BLaER1 treated with 17β-estradiol and CSF1 and Interleukin-3, amounts not matched to agents 10 nM and 100 nM (cell line): ENCODE measurements at regions not wholly inside any gene's neighbourhood (a gene's known extent, or its start where the extent isn't known, plus 50 kb on each side); places are given as distances from the start of the nearest gene placed in this dataset.

Experiments used
- H3K27ac ChIP-seq, 11 experiments: shearing (Covaris generic); formaldehyde crosslinking; 2 replicates each; pipeline ENCODE4 v1.8.1; 2022
- H3K27me3 ChIP-seq, 11 experiments: shearing (Covaris generic); formaldehyde crosslinking; 2 replicates each; pipeline ENCODE4 v1.8.1; 2022
- H3K36me3 ChIP-seq, 11 experiments: shearing (Covaris generic); formaldehyde crosslinking; 2 replicates each; pipeline ENCODE4 v1.8.1; 2022
- H3K4me1 ChIP-seq, 10 experiments: shearing (Covaris generic); formaldehyde crosslinking; 2 replicates each; pipeline ENCODE4 v1.8.1; 2022
- H3K4me2 ChIP-seq, 11 experiments: shearing (Covaris generic); formaldehyde crosslinking; 2 replicates each; pipeline ENCODE4 v1.8.1; 2022
- H3K4me3 ChIP-seq, 10 experiments: shearing (Covaris generic); formaldehyde crosslinking; 2 replicates each; pipeline ENCODE4 v1.8.1; 2022
- H3K9ac ChIP-seq, 11 experiments: shearing (Covaris generic); formaldehyde crosslinking; 2 replicates each; pipeline ENCODE4 v1.8.1; 2022
- H3K9me3 ChIP-seq, 11 experiments: shearing (Covaris generic); formaldehyde crosslinking; replicated peaks in 1 of 11; 2 replicates each; pipeline ENCODE4 v1.8.1; 2022
- H4K20me1 ChIP-seq, 11 experiments: shearing (Covaris generic); formaldehyde crosslinking; 2 replicates each; pipeline ENCODE4 v1.8.1; 2022
- Cebpa-rat ChIP-seq, 11 experiments: shearing (Covaris generic); IDR thresholded peaks; 2 replicates each; pipeline ENCODE4 v1.8.1; 2022

DNA sequence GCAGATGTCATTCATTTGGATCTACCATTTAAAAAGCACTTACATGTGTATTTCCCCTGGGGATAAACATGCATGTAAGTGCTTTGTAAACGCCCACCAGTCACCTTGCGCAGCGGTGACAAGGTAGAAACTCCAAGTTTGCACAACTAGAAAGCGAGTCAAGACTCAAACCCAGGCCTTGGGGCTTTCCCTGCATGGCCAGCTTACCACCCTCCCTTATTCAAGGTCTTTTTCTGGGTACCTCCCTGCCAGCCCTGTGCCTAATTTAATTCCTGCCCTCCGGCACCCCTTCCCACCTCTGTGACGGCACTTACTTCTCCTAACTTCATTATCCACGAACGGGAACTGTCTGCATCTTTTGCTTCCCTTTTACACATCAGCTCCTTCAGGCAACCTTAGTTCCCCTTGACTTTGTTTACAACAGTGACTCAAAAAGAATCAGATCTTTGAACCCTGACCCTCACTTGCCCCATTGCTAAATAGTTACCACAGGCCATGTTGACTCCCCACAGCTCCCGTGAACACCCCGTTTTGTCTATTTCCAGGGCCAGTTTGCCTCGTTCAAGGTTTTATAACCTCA, 138.3 kb upstream of the ETS2 start:
- no peaks in the 10 kb centered on the region for H3K9me3 ChIP-seq
- H3K27ac ChIP-seq, result no peak overlapping the region
- no peaks in the 10 kb centered on the region for H3K36me3 ChIP-seq
- no peaks in the 10 kb centered on the region for H4K20me1 ChIP-seq
- H3K4me1 ChIP-seq, result no peaks in the 10 kb centered on the region
- no peak overlapping the region for H3K9ac ChIP-seq
- TF ChIP-seq Cebpa-rat (IDR thresholded peaks at IDR 0.05), result no peak
- no peak overlapping the region for H3K4me3 ChIP-seq
- H3K27me3 ChIP-seq, result peaks cover 10 to 84% (median 21%) of the 10 kb centered on the region in 11 experiments
- H3K4me2 ChIP-seq, result no peak overlapping the region; a peak in 1 of 22 replicates

DNA sequence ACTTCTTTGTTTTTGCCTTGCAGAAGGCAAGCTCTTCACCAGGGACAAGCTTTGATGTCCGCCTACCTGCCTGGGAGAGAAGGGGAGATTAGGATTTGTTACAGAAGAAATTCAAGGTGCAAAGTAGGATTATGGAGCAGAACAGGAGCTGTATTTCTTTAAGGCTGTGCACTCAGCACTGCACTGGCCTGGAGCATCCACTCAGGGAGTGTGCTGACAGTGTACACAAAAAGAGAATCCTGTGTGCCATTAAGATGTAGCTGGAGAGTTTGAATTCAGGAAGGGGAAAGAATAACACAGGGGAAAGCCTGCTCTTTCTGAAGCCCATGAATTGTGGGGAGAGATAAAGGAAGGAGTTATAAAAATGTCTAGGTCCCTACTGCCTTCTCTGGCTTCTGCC, 137.7 kb upstream of the ETS2 start:
- Histone ChIP-seq H3K27ac (no peak overlapping the region), H3K27me3 (peaks cover 3 to 84% (median 14%) of the 10 kb centered on the region in 11 experiments; a peak in 21 of 22 replicates), H4K20me1 (no peaks in the 10 kb centered on the region), H3K4me2 (no peak overlapping the region), H3K4me3 (no peak overlapping the region), H3K9me3 (no peaks in the 10 kb centered on the region), H3K4me1 (no peaks in the 10 kb centered on the region), H3K9ac (no peak overlapping the region), H3K36me3 (no peaks in the 10 kb centered on the region)
- TF ChIP-seq Cebpa-rat (IDR thresholded peaks at IDR 0.05), result no peak

DNA sequence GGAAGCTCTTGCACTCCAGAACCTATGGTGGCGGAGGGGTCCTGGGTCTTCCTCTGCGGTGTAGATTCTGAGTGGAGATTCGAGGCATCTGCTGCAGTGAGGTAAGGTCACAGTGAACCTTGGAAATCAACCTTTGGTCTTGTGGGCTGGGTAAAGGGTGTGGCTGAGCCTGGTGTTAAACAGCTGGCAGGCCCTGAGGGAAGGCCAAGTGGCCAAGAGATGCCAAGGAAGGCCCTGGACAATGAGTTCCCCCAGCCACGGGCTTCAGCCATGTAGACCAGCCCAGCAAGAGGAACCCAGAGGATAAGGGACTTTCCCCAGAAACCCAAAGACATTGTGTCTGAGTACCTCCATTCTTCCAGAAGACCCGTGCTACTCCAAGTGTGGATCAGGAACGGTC, 137.2 kb upstream of the ETS2 start:
- H4K20me1 ChIP-seq, result no peaks in the 10 kb centered on the region
- H3K9ac ChIP-seq, result no peak overlapping the region
- peaks cover 0 to 84% (median 9%) of the 10 kb centered on the region in 11 experiments; a peak in 11 of 22 replicates for H3K27me3 ChIP-seq
- no peaks in the 10 kb centered on the region for H3K36me3 ChIP-seq
- no peaks in the 10 kb centered on the region for H3K4me1 ChIP-seq
- H3K4me2 ChIP-seq, result no peak overlapping the region
- no peak overlapping the region for H3K4me3 ChIP-seq
- TF ChIP-seq Cebpa-rat (IDR thresholded peaks at IDR 0.05), result no peak
- no peak overlapping the region for H3K27ac ChIP-seq
- H3K9me3 ChIP-seq, result no peaks in the 10 kb centered on the region

DNA sequence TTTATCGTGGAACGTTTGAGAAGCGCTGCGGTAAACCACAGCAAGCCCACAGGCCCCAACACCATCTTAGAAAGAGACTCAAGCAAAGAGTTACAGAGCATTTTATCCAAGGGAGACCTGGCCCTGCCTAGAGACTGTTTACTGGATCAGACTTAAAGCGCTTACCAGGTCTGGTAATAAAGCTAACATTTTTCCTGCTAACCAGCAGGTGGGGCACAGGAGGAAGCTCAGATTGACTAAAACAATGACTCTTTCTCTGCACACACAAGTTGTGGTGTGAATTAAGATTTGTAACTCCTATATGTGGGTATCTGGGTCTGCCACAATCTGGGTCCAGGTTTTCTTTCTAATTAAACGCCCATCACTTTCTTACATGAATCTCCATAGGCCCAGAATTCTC, 136.5 kb upstream of the ETS2 start:
- Histone ChIP-seq H3K4me1 (no peaks in the 10 kb centered on the region), H3K9ac (no peak overlapping the region), H3K27ac (no peak overlapping the region), H3K9me3 (no peaks in the 10 kb centered on the region), H3K4me2 (no peak overlapping the region), H3K27me3 (peaks cover 0 to 84% (median 4%) of the 10 kb centered on the region in 11 experiments; a peak in 11 of 22 replicates), H4K20me1 (no peaks in the 10 kb centered on the region), H3K36me3 (no peaks in the 10 kb centered on the region), H3K4me3 (no peak overlapping the region)
- no peak for TF ChIP-seq Cebpa-rat (IDR thresholded peaks at IDR 0.05)

DNA sequence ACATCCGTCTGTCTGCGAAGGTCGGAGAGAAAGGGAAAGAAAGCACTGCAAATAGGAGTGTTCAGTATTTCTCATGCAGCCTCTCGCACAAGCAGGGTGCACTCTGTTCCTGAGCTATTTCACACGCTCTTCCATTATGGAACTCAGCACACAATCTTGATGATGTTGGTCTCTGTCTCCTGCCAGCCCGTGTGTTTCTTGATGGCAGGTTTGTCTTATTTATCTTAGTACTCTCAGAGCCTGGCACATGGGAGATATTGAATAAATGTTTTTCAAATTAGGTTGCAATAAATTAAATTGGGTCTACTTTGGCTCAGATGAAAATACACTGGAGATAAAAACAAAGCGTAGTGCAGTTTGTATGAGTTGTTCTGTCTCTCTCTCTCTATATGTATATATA, 134.9 kb upstream of the ETS2 start:
- no peaks in the 10 kb centered on the region for H3K9me3 ChIP-seq
- H3K27me3 ChIP-seq, result peaks cover 0 to 85% (median 0%) of the 10 kb centered on the region in 11 experiments; a peak in 4 of 22 replicates
- no peaks in the 10 kb centered on the region for H4K20me1 ChIP-seq
- H3K4me2 ChIP-seq, result no peak overlapping the region
- no peak overlapping the region for H3K4me3 ChIP-seq
- no peak for TF ChIP-seq Cebpa-rat (IDR thresholded peaks at IDR 0.05)
- no peak overlapping the region for H3K27ac ChIP-seq
- H3K4me1 ChIP-seq, result no peaks in the 10 kb centered on the region
- no peak overlapping the region for H3K9ac ChIP-seq
- no peaks in the 10 kb centered on the region for H3K36me3 ChIP-seq

DNA sequence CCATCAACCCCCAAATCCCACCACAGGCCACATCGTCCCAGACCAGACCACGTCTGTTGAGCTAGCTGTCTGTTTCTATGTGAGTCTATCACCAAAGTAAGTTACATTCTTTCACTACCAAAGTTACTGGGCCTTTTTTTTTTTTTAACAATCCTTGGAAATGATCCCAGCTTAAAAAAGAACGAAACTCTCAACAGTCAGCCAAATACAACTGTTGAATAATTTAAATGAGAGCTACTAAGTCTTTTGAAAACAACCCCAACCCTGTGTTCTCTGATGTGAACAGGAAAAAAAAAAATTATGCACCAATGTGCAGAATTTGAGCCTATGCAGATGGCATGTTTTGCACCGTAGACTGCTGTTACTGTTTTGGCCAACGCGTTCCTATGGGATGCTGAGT, 134.0 kb upstream of the ETS2 start:
- peaks cover 0 to 88% (median 0%) of the 10 kb centered on the region in 11 experiments; a peak in 4 of 22 replicates for H3K27me3 ChIP-seq
- H4K20me1 ChIP-seq, result no peaks in the 10 kb centered on the region
- H3K27ac ChIP-seq, result no peak overlapping the region
- H3K4me1 ChIP-seq, result no peaks in the 10 kb centered on the region
- H3K9me3 ChIP-seq, result no peaks in the 10 kb centered on the region
- no peak overlapping the region for H3K9ac ChIP-seq
- no peaks in the 10 kb centered on the region for H3K36me3 ChIP-seq
- no peak overlapping the region for H3K4me3 ChIP-seq
- H3K4me2 ChIP-seq, result no peak overlapping the region
- no peak for TF ChIP-seq Cebpa-rat (IDR thresholded peaks at IDR 0.05)

DNA sequence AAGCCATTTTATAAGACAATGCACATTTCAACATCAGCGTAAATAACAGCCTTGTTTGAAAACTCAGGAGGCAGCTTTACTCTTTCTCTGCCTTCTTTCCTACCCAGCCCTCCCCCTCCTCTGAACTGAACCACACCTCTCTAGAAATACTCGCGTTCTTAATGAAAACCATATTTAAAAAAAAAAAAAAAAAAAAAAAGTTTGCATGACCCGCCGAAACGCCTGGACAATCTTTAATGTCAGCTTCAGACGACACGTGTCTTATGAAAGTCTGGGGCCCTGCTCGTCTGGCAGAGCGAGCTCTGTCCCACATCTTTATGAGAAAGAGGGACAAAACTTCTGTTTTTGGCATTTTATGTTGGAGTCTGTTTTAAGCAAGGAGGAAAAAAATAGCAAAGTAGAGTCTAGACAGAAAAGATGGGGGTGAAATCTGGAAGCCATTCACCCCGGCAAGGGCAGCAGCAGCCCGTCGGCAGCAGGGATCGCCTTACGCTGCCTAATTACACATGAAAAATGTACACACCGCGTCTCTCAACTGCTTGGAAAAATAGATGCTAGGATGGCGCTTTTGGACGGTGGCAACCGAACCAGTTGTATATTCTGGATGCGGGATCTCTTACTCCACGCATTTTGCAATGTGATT, 130.4 kb upstream of the ETS2 start:
- Histone ChIP-seq H3K4me1 (peaks cover 0 to 14% (median 6%) of the 10 kb centered on the region in 10 experiments; a peak in 12 of 20 replicates), H3K9ac (no peak overlapping the region), H3K9me3 (no peaks in the 10 kb centered on the region), H3K4me2 (no peak overlapping the region), H4K20me1 (no peaks in the 10 kb centered on the region), H3K27ac (no peak overlapping the region), H3K36me3 (no peaks in the 10 kb centered on the region), H3K4me3 (no peak overlapping the region), H3K27me3 (peaks cover 0 to 89% (median 0%) of the 10 kb centered on the region in 11 experiments; a peak in 5 of 22 replicates)
- TF ChIP-seq Cebpa-rat (IDR thresholded peaks at IDR 0.05), result no peak

DNA sequence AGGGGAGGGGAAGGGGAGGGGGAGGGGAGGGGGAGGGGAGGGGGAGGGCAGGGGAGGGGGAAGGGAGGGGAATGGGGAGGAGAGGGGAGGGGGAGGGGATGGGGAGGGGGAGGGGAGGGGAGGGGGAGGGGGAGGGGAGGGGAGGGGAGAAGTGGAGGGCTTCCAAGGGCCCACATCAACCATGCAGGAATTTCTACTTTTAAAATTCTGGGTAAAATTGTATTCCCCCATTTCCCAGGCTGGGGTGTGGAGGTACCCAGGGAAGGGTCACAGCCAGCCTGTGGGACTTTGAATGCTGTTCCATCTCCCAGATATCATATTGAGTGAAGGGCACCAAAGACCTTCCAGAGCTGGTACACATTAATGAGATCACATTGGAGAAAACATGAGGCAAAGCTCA, 126.9 kb upstream of the ETS2 start:
- no peaks in the 10 kb centered on the region for H4K20me1 ChIP-seq
- peaks cover 0 to 91% (median 0%) of the 10 kb centered on the region in 11 experiments; a peak in 5 of 22 replicates for H3K27me3 ChIP-seq
- no peak overlapping the region for H3K9ac ChIP-seq
- H3K4me1 ChIP-seq, result peaks cover 0 to 14% (median 6%) of the 10 kb centered on the region in 10 experiments; a peak in 12 of 20 replicates
- H3K4me2 ChIP-seq, result peak overlapping the region in 3 of 11 experiments; percentile 47 to 57 (median 54); a peak in 3 of 22 replicates
- no peaks in the 10 kb centered on the region for H3K36me3 ChIP-seq
- no peak overlapping the region for H3K27ac ChIP-seq
- peaks cover 0 to 28% (median 0%) of the 10 kb centered on the region in 11 experiments; a peak in 8 of 22 replicates for H3K9me3 ChIP-seq
- no peak overlapping the region for H3K4me3 ChIP-seq
- no peak for TF ChIP-seq Cebpa-rat (IDR thresholded peaks at IDR 0.05)

DNA sequence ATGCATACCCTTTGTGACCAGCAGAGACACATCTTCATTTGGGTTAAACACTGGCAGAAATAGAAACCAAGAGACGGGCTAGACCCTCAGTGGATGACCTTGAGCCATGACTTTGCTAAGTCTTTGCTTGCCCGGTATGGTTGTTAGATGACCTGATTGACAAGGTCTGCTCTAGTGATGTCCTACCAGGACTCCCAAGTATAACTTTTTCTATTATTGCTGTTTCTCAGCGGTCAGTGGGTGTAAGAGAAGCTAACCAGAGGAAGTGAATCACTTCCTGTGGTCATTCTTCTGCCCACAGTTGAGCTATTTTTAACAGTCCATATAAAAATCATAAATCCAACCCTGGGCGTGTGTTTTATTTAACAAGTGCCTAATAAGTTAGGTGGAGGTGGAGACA, 126.2 kb upstream of the ETS2 start:
- H3K4me3 ChIP-seq, result no peak overlapping the region

More for the DNA sequence above, 126.2 kb upstream of the ETS2 start:
- Histone ChIP-seq H4K20me1 (no peaks in the 10 kb centered on the region), H3K4me2 (peak overlapping the region in 8 of 11 experiments; percentile 4 to 57 (median 39); a peak in 10 of 22 replicates), H3K4me1 (peaks cover 0 to 14% (median 6%) of the 10 kb centered on the region in 10 experiments; a peak in 12 of 20 replicates), H3K27me3 (peaks cover 0 to 91% (median 0%) of the 10 kb centered on the region in 11 experiments; a peak in 5 of 22 replicates), H3K9ac (no peak overlapping the region), H3K36me3 (no peaks in the 10 kb centered on the region), H3K27ac (no peak overlapping the region), H3K9me3 (peaks cover 0 to 33% (median 0%) of the 10 kb centered on the region in 11 experiments; a peak in 8 of 22 replicates)
- no peak for TF ChIP-seq Cebpa-rat (IDR thresholded peaks at IDR 0.05)
